IMR-90 (cell line): ENCODE measurements at regions not wholly inside any gene's neighbourhood (a gene's known extent, or its start where the extent isn't known, plus 50 kb on each side); places are given as distances from the start of the nearest gene placed in this dataset.
"Not testable (repeated sequence)": the region's sequence is repeated elsewhere in the genome, so short reads cannot be mapped to it uniquely, and the experiment has no call there.

Experiments
- ATAC-seq: fragments of 200-7000 bp; cut with Tn5 transposase; 2 replicates; pipeline ENCODE4 v1.9.1; 2020; ENCODE audit warnings: low read depth, mild to moderate bottlenecking, moderate library complexity
- BruUV-seq: library from RNA; stranded (reverse); fragments of 400-500 nt; replicated peaks from 2 replicates; lab custom pipeline; 2021; lab: Mats Ljungman, UMichigan
- CTCF ChIA-PET: fragments of 300-600 bp; formaldehyde crosslinking; extraction: SDS; loops from one replicate; lab custom pipeline; 2021; ENCODE audit warnings: antibody characterized with exemption; lab: Yijun Ruan, JAX
- POLR2A ChIA-PET: fragments of 300-600 bp; sonication (Branson Sonifier 250); formaldehyde crosslinking; loops from one replicate; lab custom pipeline; 2022; ENCODE audit warnings: antibody characterized with exemption; ENCODE audit not compliant: unreplicated experiment; lab: Charles Lee
- DNase-seq: peaks from one replicate; pipeline ENCODE4 v3.0.0; 2013
- H2AFZ ChIP-seq: replicated peaks from 2 replicates; pipeline ENCODE3; 2013; ENCODE audit warnings: low read length, mild to moderate bottlenecking; ENCODE audit not compliant: poor library complexity
- H2AK5ac ChIP-seq: 2 replicates; pipeline ENCODE4 v1.6.1; 2013; ENCODE audit warnings: low read depth, low read length, inconsistent platforms
- H2AK9ac ChIP-seq: replicated peaks from 2 replicates; pipeline ENCODE3; 2013; ENCODE audit warnings: mild to moderate bottlenecking, low read depth, low read length, moderate library complexity; ENCODE audit not compliant: poor library complexity
- H2BK120ac ChIP-seq: 2 replicates; pipeline ENCODE4 v1.6.1; 2013; ENCODE audit warnings: low read depth, low read length, inconsistent platforms
- H2BK15ac ChIP-seq: 3 replicates; pipeline ENCODE4 v1.6.1; 2013; ENCODE audit warnings: low read depth, low read length, inconsistent platforms
- H2BK20ac ChIP-seq: 2 replicates; pipeline ENCODE4 v1.6.1; 2013; ENCODE audit warnings: low read depth, mild to moderate bottlenecking, inconsistent platforms, low read length, moderate library complexity
- H2BK5ac ChIP-seq: 2 replicates; pipeline ENCODE4 v1.6.1; 2013; ENCODE audit warnings: mild to moderate bottlenecking, low read depth, low read length, inconsistent platforms; ENCODE audit not compliant: poor library complexity, severe bottlenecking
- H3K14ac ChIP-seq: replicated peaks from 2 replicates; pipeline ENCODE4 v1.6.1; 2013; ENCODE audit warnings: low read depth, low read length, inconsistent platforms
- H3K18ac ChIP-seq: 2 replicates; pipeline ENCODE4 v1.6.1; 2013; ENCODE audit warnings: low read depth, low read length, control low read depth
- H3K23ac ChIP-seq: 2 replicates; pipeline ENCODE4 v1.6.1; 2013; ENCODE audit warnings: low read depth, low read length, inconsistent platforms
- H3K27ac ChIP-seq: 2 replicates; pipeline ENCODE4 v1.5.1; 2013; ENCODE audit warnings: mild to moderate bottlenecking, control low read depth, low read length; ENCODE audit not compliant: insufficient read depth
- H3K27me3 ChIP-seq: 2 replicates; pipeline ENCODE4 v1.6.1; 2013; ENCODE audit warnings: low read length; ENCODE audit not compliant: control insufficient read depth, insufficient read depth
- H3K36me3 ChIP-seq: 2 replicates; pipeline ENCODE4 v1.6.1; 2013; ENCODE audit warnings: low read length, mixed read lengths; ENCODE audit not compliant: control insufficient read depth, insufficient read depth
- H3K4ac ChIP-seq: 2 replicates; pipeline ENCODE4 v1.6.1; 2013; ENCODE audit warnings: low read depth, low read length, inconsistent platforms
- H3K4me1 ChIP-seq: 2 replicates; pipeline ENCODE4 v1.6.1; 2013; ENCODE audit warnings: low read length, mixed read lengths; ENCODE audit not compliant: control insufficient read depth, insufficient read depth
- H3K4me2 ChIP-seq: 2 replicates; pipeline ENCODE4 v1.6.1; 2013; ENCODE audit warnings: low read depth, mild to moderate bottlenecking, control low read depth, low read length, moderate library complexity
- H3K4me3 ChIP-seq: 2 replicates; pipeline ENCODE4 v1.5.1; 2013; ENCODE audit warnings: low read depth, mild to moderate bottlenecking, control low read depth, low read length, moderate library complexity; ENCODE audit not compliant: insufficient read depth
- H3K56ac ChIP-seq: 2 replicates; pipeline ENCODE4 v1.6.1; 2013; ENCODE audit warnings: low read length, inconsistent platforms; ENCODE audit not compliant: insufficient read depth; ENCODE audit errors: extremely low read depth
- H3K79me1 ChIP-seq, 2 experiments: 2 replicates each; pipeline ENCODE4 v1.6.1; 2013; ENCODE audit warnings: low read length in 2 of 2, inconsistent platforms in 1 of 2, low read depth in 1 of 2
- H3K9ac ChIP-seq: 2 replicates; pipeline ENCODE4 v1.6.1; 2013; ENCODE audit warnings: low read depth, low read length, control low read depth
- H3K9me1 ChIP-seq: 2 replicates; pipeline ENCODE4 v1.6.1; 2013; ENCODE audit warnings: low read length, inconsistent platforms; ENCODE audit not compliant: insufficient read depth
- H3K9me3 ChIP-seq: 2 replicates; pipeline ENCODE4 v1.6.1; 2013; ENCODE audit warnings: low read length; ENCODE audit not compliant: control insufficient read depth, insufficient read depth
- H4K20me1 ChIP-seq: 2 replicates; pipeline ENCODE4 v1.6.1; 2013; ENCODE audit warnings: low read length, inconsistent platforms; ENCODE audit not compliant: insufficient read depth
- H4K5ac ChIP-seq: 2 replicates; pipeline ENCODE4 v1.6.1; 2013; ENCODE audit warnings: mild to moderate bottlenecking, low read depth, low read length, control low read depth
- H4K8ac ChIP-seq, 2 experiments: 2 replicates each; pipeline ENCODE4 v1.6.1; 2013; ENCODE audit warnings: low read depth in 2 of 2, low read length in 2 of 2, control low read depth in 1 of 2, inconsistent platforms in 1 of 2
- H4K91ac ChIP-seq: 2 replicates; pipeline ENCODE4 v1.6.1; 2013; ENCODE audit warnings: low read depth, low read length, inconsistent platforms; ENCODE audit not compliant: insufficient read depth
- WGBS, 2 experiments: methylation state at CpG; one replicate each; pipeline versions ENCODE4 v1.1.5 to v1.1.7; 2013; ENCODE audit warnings: missing lambda C conversion rate in 2 of 2; ENCODE audit not compliant: insufficient read length in 1 of 2; ENCODE audit errors: extremely low coverage in 2 of 2; 5-methylcytosine and 5-hydroxymethylcytosine counted together
- dilution Hi-C: fragments of 300-500 bp; cut with HindIII; formaldehyde crosslinking; loops from one replicate; pipeline ENCODE4 v1.14.3; 2018; ENCODE audit warnings: low sequenced_read_pairs; ENCODE audit not compliant: unreplicated experiment
- in situ Hi-C: fragments of 300-500 bp; cut with MboI; formaldehyde crosslinking; loops from 3 replicates; pipeline ENCODE4 v1.14.3; 2019; ENCODE audit warnings: low sequenced_read_pairs, inconsistent platforms, mixed read lengths
- intact Hi-C: fragments of 100-400 bp; cut with micrococcal nuclease; formaldehyde crosslinking; loops from 2 replicates; pipeline ENCODE4 v1.10.0; 2022

GRCh38 chr21:13889176-13889575 is 279.6 kb downstream of the POTED start:
- H2BK120ac ChIP-seq, H3K14ac ChIP-seq, H3K9me1 ChIP-seq, H4K20me1 ChIP-seq, ATAC-seq, H3K27me3 ChIP-seq, in situ Hi-C loops, H3K9me3 ChIP-seq, H2AK9ac ChIP-seq, H3K18ac ChIP-seq, H3K4me1 ChIP-seq, CTCF ChIA-PET, H3K36me3 ChIP-seq, H4K8ac ChIP-seq, H4K5ac ChIP-seq, H2BK20ac ChIP-seq, H2AK5ac ChIP-seq, H4K91ac ChIP-seq, BruUV-seq, H2BK5ac ChIP-seq, intact Hi-C loops, H2AFZ ChIP-seq, H3K56ac ChIP-seq, H3K79me1 ChIP-seq, H3K9ac ChIP-seq, POLR2A ChIA-PET, H3K27ac ChIP-seq, H3K4ac ChIP-seq, H3K23ac ChIP-seq, H3K4me2 ChIP-seq, DNase-seq, H2BK15ac ChIP-seq, dilution Hi-C loops, H3K4me3 ChIP-seq: not testable (repeated sequence)
- 100% methylated on average over 2 of the region's 7 CpGs; no CpG with 5 or more reads in 1 of the 2 experiments for WGBS, 2 experiments

GRCh38 chr21:13883641-13884395 is 274.2 kb downstream of the POTED start:
- H3K27ac ChIP-seq, H2BK20ac ChIP-seq, dilution Hi-C loops, H3K9ac ChIP-seq, H2BK120ac ChIP-seq, H3K9me3 ChIP-seq, H3K4me3 ChIP-seq, H3K27me3 ChIP-seq, H3K4me2 ChIP-seq, DNase-seq, H2AFZ ChIP-seq, POLR2A ChIA-PET, H2AK5ac ChIP-seq, H4K20me1 ChIP-seq, H3K4ac ChIP-seq, H3K9me1 ChIP-seq, H2BK15ac ChIP-seq, H3K56ac ChIP-seq, H2AK9ac ChIP-seq, H3K4me1 ChIP-seq, H4K5ac ChIP-seq, CTCF ChIA-PET, H4K8ac ChIP-seq, in situ Hi-C loops, ATAC-seq, BruUV-seq, H3K14ac ChIP-seq, H3K36me3 ChIP-seq, H2BK5ac ChIP-seq, H3K18ac ChIP-seq, intact Hi-C loops, H3K23ac ChIP-seq, H3K79me1 ChIP-seq, H4K91ac ChIP-seq: not testable (repeated sequence)
- 40% methylated on average over 1 of the region's 2 CpGs; no CpG with 5 or more reads in 1 of the 2 experiments for WGBS, 2 experiments
